Caco-2 (cell line): ENCODE measurements at regions not wholly inside any gene's neighbourhood (a gene's known extent, or its start where the extent isn't known, plus 50 kb on each side); places are given as distances from the start of the nearest gene placed in this dataset.
"Not testable (repeated sequence)": the region's sequence is repeated elsewhere in the genome, so short reads cannot be mapped to it uniquely, and the experiment has no call there.

ENCODE experiments used
- BruUV-seq: library from RNA; stranded (reverse); fragments of 400-500 nt; replicated peaks from 2 replicates; lab custom pipeline; 2021; lab: Mats Ljungman, UMichigan
- CTCF ChIA-PET: fragments of 300-600 bp; sonication (Branson Sonifier 250); formaldehyde crosslinking; loops from one replicate; lab custom pipeline; 2022; ENCODE audit warnings: antibody characterized with exemption; lab: Charles Lee
- POLR2A ChIA-PET: fragments of 300-600 bp; sonication (Branson Sonifier 250); formaldehyde crosslinking; loops from one replicate; lab custom pipeline; 2022; ENCODE audit warnings: antibody characterized with exemption; lab: Charles Lee
- DNase-seq, 2 experiments: peaks; one replicate each; pipeline versions ENCODE4 v3.0.0 to v3.0.0-alpha.2; 2020 to 2022
- H3K27me3 ChIP-seq: replicated peaks from 2 replicates; pipeline ENCODE4 v1.6.0; 2011; ENCODE audit warnings: low read length; ENCODE audit not compliant: control insufficient read depth, insufficient read depth
- H3K36me3 ChIP-seq: 2 replicates; pipeline ENCODE4 v1.5.1; 2011; ENCODE audit warnings: low read length; ENCODE audit not compliant: control insufficient read depth, insufficient read depth
- H3K4me1 ChIP-seq: fragments of 250-450 bp; sonication (Bioruptor Pico); 2 replicates; pipeline ENCODE4 v1.5.1; 2020; ENCODE audit warnings: mild to moderate bottlenecking
- H3K4me3 ChIP-seq: 2 replicates; pipeline ENCODE4 v1.5.1; 2011; ENCODE audit warnings: low read depth, mild to moderate bottlenecking, control low read depth, low read length
- H3K9me3 ChIP-seq: fragments of 250-450 bp; sonication (Bioruptor Pico); 2 replicates; pipeline ENCODE4 v1.5.1; 2020; ENCODE audit warnings: mild to moderate bottlenecking, moderate library complexity
- H3K27ac Mint-ChIP-seq: one replicate; pipeline ENCODE4 v1.8.0; 2022; ENCODE audit warnings: mixed read lengths; ENCODE audit not compliant: unreplicated experiment
- H3K27me3 Mint-ChIP-seq: one replicate; pipeline ENCODE4 v1.8.0; 2022; ENCODE audit warnings: mixed read lengths; ENCODE audit not compliant: insufficient read depth, unreplicated experiment
- H3K36me3 Mint-ChIP-seq: one replicate; pipeline ENCODE4 v1.8.0; 2022; ENCODE audit warnings: mild to moderate bottlenecking, mixed read lengths; ENCODE audit not compliant: insufficient read depth, unreplicated experiment
- H3K4me1 Mint-ChIP-seq: one replicate; pipeline ENCODE4 v1.8.0; 2022; ENCODE audit warnings: low read depth, mixed read lengths; ENCODE audit not compliant: unreplicated experiment
- H3K4me3 Mint-ChIP-seq: one replicate; pipeline ENCODE4 v1.8.0; 2022; ENCODE audit warnings: mild to moderate bottlenecking, moderate library complexity, mixed read lengths; ENCODE audit not compliant: unreplicated experiment
- H3K9me3 Mint-ChIP-seq: one replicate; pipeline ENCODE4 v1.8.0; 2022; ENCODE audit warnings: mixed read lengths; ENCODE audit not compliant: unreplicated experiment
- CTCF ChIP-seq, 2 experiments: fragments of 200-600 bp in 1 of 2; IDR thresholded peaks; 1 replicate in 1 of 2; 2 replicates in 1 of 2; pipeline versions ENCODE4 v1.5.1 to v1.8.0; 2011 to 2022; ENCODE audit warnings: antibody characterized with exemption in 1 of 2, control low read depth in 1 of 2, inconsistent platforms in 1 of 2, low read depth in 1 of 2, low read length in 1 of 2, mild to moderate bottlenecking in 1 of 2, moderate library complexity in 1 of 2; ENCODE audit not compliant: insufficient read depth in 1 of 2, severe bottlenecking in 1 of 2, unreplicated experiment in 1 of 2
- intact Hi-C: fragments of 100-400 bp; cut with micrococcal nuclease; formaldehyde crosslinking; loops from one replicate; pipeline ENCODE4 v1.10.0; 2022; ENCODE audit not compliant: unreplicated experiment

GRCh38 chr6:6826095-6826901, 237.8 kb downstream of the LY86 start:
- Mint-ChIP-seq H3K27ac (no peak overlapping the region), H3K4me3 (no peak overlapping the region), H3K36me3 (no peaks in the 10 kb centered on the region), H3K4me1 (no peaks in the 10 kb centered on the region), H3K9me3 (no peaks in the 10 kb centered on the region), H3K27me3 (no peaks in the 10 kb centered on the region)
- no peak for TF ChIP-seq CTCF (IDR thresholded peaks at IDR 0.05; ENCODE audit: insufficient read depth in 1 of 2, low read depth in 1 of 2, low read length in 1 of 2, severe bottlenecking in 1 of 2, unreplicated experiment in 1 of 2)
- H3K9me3 ChIP-seq = no peaks in the 10 kb centered on the region
- no peaks in the 10 kb centered on the region for H3K4me1 ChIP-seq
- CTCF ChIA-PET = no interaction called here
- no peaks in the 10 kb centered on the region for H3K36me3 ChIP-seq
- no peaks in the 10 kb centered on the region for H3K27me3 ChIP-seq
- intact Hi-C loops = no loop called here
- no peak overlapping the region for H3K4me3 ChIP-seq
- no peak for DNase-seq
- BruUV-seq = no TSS peak
- POLR2A ChIA-PET = no interaction called here

- H3K4me3 ChIP-seq = no peak overlapping the region
- no peaks in the 10 kb centered on the region for H3K27me3 Mint-ChIP-seq
- ChIA-PET CTCF (no interaction called here), POLR2A (no interaction called here)
- no peak for DNase-seq
- no peak overlapping the region for H3K27ac Mint-ChIP-seq
- H3K9me3 Mint-ChIP-seq = no peaks in the 10 kb centered on the region
- no peaks in the 10 kb centered on the region for H3K4me1 ChIP-seq
- no peaks in the 10 kb centered on the region for H3K4me1 Mint-ChIP-seq
- no peak overlapping the region for H3K4me3 Mint-ChIP-seq
- H3K36me3 ChIP-seq = no peaks in the 10 kb centered on the region
- BruUV-seq = no TSS peak
- H3K27me3 ChIP-seq = no peaks in the 10 kb centered on the region
- no peaks in the 10 kb centered on the region for H3K9me3 ChIP-seq
- H3K36me3 Mint-ChIP-seq = no peaks in the 10 kb centered on the region
- TF ChIP-seq CTCF (IDR thresholded peaks at IDR 0.05; ENCODE audit: insufficient read depth in 1 of 2, low read depth in 1 of 2, low read length in 1 of 2, severe bottlenecking in 1 of 2, unreplicated experiment in 1 of 2) = no peak
- intact Hi-C loops = no loop called here
Observed at GRCh38 chr6:6826961-6827360, 238.4 kb downstream of the LY86 start.

- H3K36me3 Mint-ChIP-seq = no peaks in the 10 kb centered on the region
- CTCF ChIA-PET = interaction anchor here (0.6 kb wide), 1 partner anchor 391 kb away, joined by 3 read pairs; no protein-coding TSS in a partner anchor
Observed at GRCh38 chr6:6829872-6830685, 241.6 kb downstream of the LY86 start.

GRCh38 chr6:6830686-6831063, 242.2 kb downstream of the LY86 start:
- BruUV-seq, H3K36me3 ChIP-seq, H3K9me3 Mint-ChIP-seq, H3K27me3 Mint-ChIP-seq, intact Hi-C loops, CTCF ChIA-PET, H3K4me1 Mint-ChIP-seq, H3K4me3 Mint-ChIP-seq, POLR2A ChIA-PET, H3K4me1 ChIP-seq, H3K36me3 Mint-ChIP-seq, H3K27ac Mint-ChIP-seq, DNase-seq, H3K4me3 ChIP-seq, H3K9me3 ChIP-seq, H3K27me3 ChIP-seq: not testable (repeated sequence)

More at GRCh38 chr6:6829872-6830685, 241.6 kb downstream of the LY86 start:
- intact Hi-C loops = no loop called here
- no peak for TF ChIP-seq CTCF (IDR thresholded peaks at IDR 0.05; ENCODE audit: insufficient read depth in 1 of 2, low read depth in 1 of 2, low read length in 1 of 2, severe bottlenecking in 1 of 2, unreplicated experiment in 1 of 2)
- Histone ChIP-seq H3K36me3 (no peaks in the 10 kb centered on the region), H3K4me1 (no peaks in the 10 kb centered on the region), H3K9me3 (no peaks in the 10 kb centered on the region), H3K4me3 (no peak overlapping the region), H3K27me3 (no peaks in the 10 kb centered on the region)
- DNase-seq = no peak
- no peaks in the 10 kb centered on the region for H3K27me3 Mint-ChIP-seq
- POLR2A ChIA-PET = no interaction called here
- H3K27ac Mint-ChIP-seq = no peak overlapping the region
- no peaks in the 10 kb centered on the region for H3K4me1 Mint-ChIP-seq
- H3K4me3 Mint-ChIP-seq = no peak overlapping the region
- no TSS peak for BruUV-seq
- no peaks in the 10 kb centered on the region for H3K9me3 Mint-ChIP-seq
